ENCODE measurements at regions not wholly inside any gene's neighbourhood (a gene's known extent, or its start where the extent isn't known, plus 50 kb on each side); places are given as distances from the start of the nearest gene placed in this dataset.

- TF ChIP-seq POLR2A (IDR thresholded peaks at IDR 0.05) (no peak), EP300 (IDR thresholded peaks at IDR 0.05) (no peak)
- TF ChIP-seq, protein P1, sequence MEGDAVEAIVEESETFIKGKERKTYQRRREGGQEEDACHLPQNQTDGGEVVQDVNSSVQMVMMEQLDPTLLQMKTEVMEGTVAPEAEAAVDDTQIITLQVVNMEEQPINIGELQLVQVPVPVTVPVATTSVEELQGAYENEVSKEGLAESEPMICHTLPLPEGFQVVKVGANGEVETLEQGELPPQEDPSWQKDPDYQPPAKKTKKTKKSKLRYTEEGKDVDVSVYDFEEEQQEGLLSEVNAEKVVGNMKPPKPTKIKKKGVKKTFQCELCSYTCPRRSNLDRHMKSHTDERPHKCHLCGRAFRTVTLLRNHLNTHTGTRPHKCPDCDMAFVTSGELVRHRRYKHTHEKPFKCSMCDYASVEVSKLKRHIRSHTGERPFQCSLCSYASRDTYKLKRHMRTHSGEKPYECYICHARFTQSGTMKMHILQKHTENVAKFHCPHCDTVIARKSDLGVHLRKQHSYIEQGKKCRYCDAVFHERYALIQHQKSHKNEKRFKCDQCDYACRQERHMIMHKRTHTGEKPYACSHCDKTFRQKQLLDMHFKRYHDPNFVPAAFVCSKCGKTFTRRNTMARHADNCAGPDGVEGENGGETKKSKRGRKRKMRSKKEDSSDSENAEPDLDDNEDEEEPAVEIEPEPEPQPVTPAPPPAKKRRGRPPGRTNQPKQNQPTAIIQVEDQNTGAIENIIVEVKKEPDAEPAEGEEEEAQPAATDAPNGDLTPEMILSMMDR (IDR thresholded peaks at IDR 0.05): no peak
Observed at GRCh38 chr12:85559536-85559935, 276.7 kb downstream of the RASSF9 start.
